HG03060 (cell line): ENCODE measurements at regions not wholly inside any gene's neighbourhood (a gene's known extent, or its start where the extent isn't known, plus 50 kb on each side); places are given as distances from the start of the nearest gene placed in this dataset.

Experiments
- ATAC-seq: cut with Tn5 transposase; IDR thresholded peaks from one replicate; pipeline ENCODE4 v1.9.1; 2021; ENCODE audit warnings: low read depth, moderate number of reproducible peaks; ENCODE audit not compliant: unreplicated experiment

GRCh38 chr20:40195742-40196141 is 493.3 kb downstream of the MAFB start:
- no peak for ATAC-seq

- no peak for ATAC-seq
Measured at GRCh38 chr20:40192529-40192928, 496.5 kb downstream of the MAFB start.

DNA sequence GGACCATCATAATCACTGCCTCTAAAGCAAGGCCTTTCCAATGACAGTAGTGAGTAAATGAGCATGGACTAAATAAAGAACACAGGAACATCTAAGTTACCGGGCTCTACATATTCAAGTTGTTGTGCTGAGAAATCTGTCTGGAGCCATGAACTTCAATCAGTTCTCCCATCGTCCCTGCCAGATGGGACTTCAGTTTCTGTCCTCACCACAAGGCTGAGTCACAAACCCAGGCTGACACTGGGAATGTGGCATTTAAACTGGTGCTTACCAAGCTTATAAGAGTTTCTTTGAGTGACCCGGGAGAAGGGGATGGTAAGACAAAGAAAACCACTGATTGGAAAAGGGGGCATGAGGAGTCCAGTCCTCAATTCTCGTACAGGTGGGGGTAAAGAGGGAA is 497.0 kb downstream of the MAFB start:
- no peak for ATAC-seq

- ATAC-seq: no peak
Measured at GRCh38 chr20:40191573-40191972, 497.5 kb downstream of the MAFB start.

DNA sequence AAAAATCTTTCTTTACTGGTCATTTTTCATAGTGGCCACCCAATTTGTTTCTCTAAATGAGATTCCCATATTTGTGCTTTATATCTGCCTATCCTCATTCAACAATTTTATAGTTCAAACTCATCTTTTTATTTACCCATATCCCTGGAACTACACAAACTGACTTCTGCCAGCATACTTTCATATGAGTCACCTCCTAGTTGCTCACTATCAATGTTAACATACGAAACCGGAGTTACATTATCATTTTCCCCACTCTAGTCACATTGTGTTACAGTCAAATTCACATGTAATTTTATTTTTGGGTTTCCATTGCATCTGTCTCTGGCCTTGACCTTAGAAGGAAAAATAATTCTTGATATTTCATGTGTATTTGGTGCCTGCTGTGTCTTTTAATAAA is 499.4 kb downstream of the MAFB start:
- no peak for ATAC-seq

- no peak for ATAC-seq
Measured at GRCh38 chr20:40188319-40188718, 500.7 kb downstream of the MAFB start.

DNA sequence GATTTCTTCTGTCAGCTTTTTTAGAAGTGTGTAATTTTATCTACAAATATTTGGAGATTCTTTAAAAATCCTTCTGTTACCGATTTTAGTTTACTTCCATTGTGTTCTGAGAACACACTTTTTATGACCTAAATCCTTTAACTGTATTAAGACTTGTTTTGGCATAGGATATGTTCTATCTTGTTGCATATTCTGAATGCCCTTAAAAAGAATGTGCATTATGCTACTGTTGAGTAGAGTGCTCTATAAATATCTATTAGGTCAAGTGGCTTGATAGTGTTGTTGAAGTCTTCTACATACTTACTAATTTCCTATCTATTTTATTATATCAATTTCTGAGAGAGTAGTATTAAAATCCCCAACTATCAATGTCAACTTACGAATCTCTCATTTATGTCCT is 502.2 kb downstream of the MAFB start:
- no peak for ATAC-seq

- ATAC-seq: no peak
Measured at GRCh38 chr20:40181676-40182075, 507.4 kb downstream of the MAFB start.

- ATAC-seq: no peak
Measured at GRCh38 chr20:40176098-40176841, 512.8 kb downstream of the MAFB start.

- no peak for ATAC-seq
Measured at GRCh38 chr20:40175296-40175695, 513.7 kb downstream of the MAFB start.

GRCh38 chr20:40173872-40174271 is 515.2 kb downstream of the MAFB start:
- ATAC-seq: no peak

DNA sequence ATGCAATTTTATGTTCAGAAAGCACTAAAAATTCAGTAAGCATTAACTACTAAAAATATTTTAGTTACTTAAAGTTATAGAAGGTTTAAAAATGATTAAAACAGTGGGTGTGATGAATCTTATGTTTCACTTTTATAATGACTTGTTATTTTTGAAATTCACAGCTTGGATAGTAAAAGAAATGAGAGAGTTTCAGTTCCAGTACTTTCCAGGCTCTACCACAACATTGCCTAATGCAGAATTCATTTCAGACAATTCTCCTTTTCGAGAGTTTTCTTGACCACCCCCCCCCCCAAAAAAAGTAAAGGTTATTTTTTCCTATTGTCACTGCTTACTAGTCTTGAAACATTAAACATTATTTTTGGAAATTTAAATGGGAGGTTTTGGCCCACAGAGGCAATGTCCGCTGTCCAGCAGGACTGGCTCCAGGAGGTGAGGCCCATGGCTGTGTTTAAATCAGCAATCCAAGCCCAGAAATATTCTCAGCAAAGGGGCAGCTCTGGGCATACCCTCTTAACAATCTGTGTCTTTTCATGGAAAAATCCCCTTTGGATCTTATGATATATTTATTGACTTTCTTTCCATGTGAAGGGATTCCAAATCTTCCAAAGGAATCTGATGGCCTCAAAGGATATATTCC is 519.9 kb downstream of the MAFB start:
- no peak for ATAC-seq

GRCh38 chr20:40161391-40161790 is 527.6 kb downstream of the MAFB start:
- ATAC-seq: no peak

- ATAC-seq: no peak
Measured at GRCh38 chr20:40160097-40160550, 528.9 kb downstream of the MAFB start.

DNA sequence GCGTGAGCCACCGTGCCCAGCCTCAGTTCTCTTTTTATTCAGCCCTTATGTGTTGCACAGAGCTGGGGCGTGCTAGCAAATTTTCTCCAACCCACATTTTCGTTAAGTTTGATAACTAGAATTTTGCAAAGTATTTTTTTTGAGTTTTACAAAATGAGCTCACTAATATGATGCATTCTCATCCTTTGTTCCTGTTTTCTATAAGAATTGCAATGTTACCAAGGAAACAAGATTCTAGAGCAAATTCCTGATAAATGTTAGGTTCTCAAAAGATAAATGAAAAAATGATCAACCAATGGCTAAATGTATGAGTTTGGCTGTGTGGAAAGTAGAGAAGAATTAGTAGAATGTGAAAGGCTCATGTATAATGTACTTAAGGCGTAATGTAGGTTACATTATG is 529.8 kb downstream of the MAFB start:
- ATAC-seq: no peak

- ATAC-seq: peak; percentile 92
Measured at GRCh38 chr20:40156600-40157317, 532.3 kb downstream of the MAFB start.

- no peak for ATAC-seq
Measured at GRCh38 chr20:40154514-40154913, 534.5 kb downstream of the MAFB start.

- ATAC-seq: no peak
Measured at GRCh38 chr20:40148886-40149285, 540.1 kb downstream of the MAFB start.

- no peak for ATAC-seq
Measured at GRCh38 chr20:40146071-40146470, 543.0 kb downstream of the MAFB start.

- no peak for ATAC-seq
Measured at GRCh38 chr20:40144581-40144980, 544.5 kb downstream of the MAFB start.

DNA sequence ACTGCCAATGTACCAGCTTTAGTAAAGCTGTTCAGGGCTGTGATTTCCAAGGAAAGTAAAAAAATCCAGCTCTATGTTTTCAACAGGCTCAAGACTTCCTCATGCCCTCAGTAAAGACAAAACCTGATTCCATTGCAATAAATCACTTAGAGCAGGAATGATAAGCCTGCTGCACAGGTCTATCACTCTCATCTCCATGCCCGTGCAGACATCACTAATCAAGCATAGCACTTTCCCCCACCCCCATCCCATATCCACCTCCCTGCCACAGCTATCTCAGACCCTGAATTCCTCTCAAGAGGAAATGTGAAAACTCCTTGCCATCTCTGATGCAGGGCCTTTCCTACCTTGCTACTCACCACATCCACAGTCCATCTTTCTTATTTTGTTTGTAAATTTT is 554.9 kb downstream of the MAFB start:
- ATAC-seq: no peak

GRCh38 chr20:40120827-40121226 is 568.2 kb downstream of the MAFB start:
- no peak for ATAC-seq
